Right ventricle myocardium inferior (tissue), 1 donor: ENCODE measurements at regions not wholly inside any gene's neighbourhood (a gene's known extent, or its start where the extent isn't known, plus 50 kb on each side); places are given as distances from the start of the nearest gene placed in this dataset.
A peak's percentile ranks its signal among the peaks of the same experiment; 100 is the strongest.
"Not testable (repeated sequence)": the region's sequence is repeated elsewhere in the genome, so short reads cannot be mapped to it uniquely, and the experiment has no call there.

ENCODE experiments used
- ATAC-seq: fragments of 200-7000 bp; cut with Tn5 transposase; one replicate; pipeline ENCODE4 v1.9.1; 2020; ENCODE audit warnings: mild to moderate bottlenecking, moderate library complexity
- DNase-seq: peaks from one replicate; pipeline ENCODE4 v3.0.0; 2021; ENCODE audit errors: missing footprints
- intact Hi-C: fragments of 100-400 bp; cut with DNase I; formaldehyde crosslinking; loops from one replicate; pipeline ENCODE4 v1.11.0; 2022
- donor health status: DM: no; HTN: yes; CAD: no; lungs with severe emphysema.

GRCh38 chr11:39569789-39570188 is 1889.7 kb downstream of the LRRC4C start:
- ATAC-seq (no peak), DNase-seq (no peak)
- intact Hi-C loops = no loop called here

DNA sequence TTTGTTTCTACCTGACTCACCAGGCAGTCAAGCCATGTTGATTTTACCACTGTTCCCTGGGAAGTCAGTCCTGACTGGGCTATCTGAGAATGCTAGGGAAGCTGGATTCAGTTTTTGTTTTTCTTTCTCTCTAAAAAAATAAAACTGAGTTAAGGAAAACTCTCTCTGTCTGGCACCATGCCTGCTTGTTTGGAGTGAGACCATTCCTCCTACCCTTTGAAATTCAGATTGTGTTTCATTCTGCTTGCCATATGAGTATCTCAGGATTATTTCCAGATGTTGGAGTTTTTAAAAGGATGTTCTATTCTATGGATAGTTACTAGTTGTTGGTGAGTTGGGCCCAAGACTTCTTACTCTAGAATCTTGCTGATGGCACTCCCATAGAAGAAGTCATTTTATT is 1917.0 kb downstream of the LRRC4C start:
- intact Hi-C loops = no loop called here
- DNase-seq = no peak

GRCh38 chr11:39541945-39542351 is 1917.5 kb downstream of the LRRC4C start:
- ATAC-seq (no peak), DNase-seq (no peak)
- intact Hi-C loops = no loop called here

More for the DNA sequence above, 1917.0 kb downstream of the LRRC4C start:
- no peak for ATAC-seq

DNA sequence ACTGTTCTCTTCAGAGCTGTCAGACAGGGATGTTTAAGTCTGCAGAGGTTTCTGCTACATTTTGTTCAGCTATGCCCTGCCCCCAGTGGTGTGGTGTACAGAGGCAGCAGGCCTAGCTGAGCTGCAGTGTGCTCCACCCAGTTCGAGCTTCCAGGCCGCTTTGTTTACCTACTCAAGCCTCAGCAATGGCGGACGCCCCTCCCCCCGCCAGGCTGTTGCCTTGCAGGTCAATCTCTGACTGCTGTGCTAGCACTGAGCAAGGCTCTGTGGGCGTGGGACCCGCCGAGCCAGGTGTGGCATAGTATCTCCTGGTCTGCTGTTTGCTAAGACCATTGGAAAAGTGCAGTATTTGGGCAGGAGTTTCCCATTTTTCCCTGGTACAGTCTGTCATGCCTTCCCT is 1923.1 kb downstream of the LRRC4C start:
- ATAC-seq, intact Hi-C loops: not testable (repeated sequence)
- peak; percentile 68 for DNase-seq
